ENCODE measurements at regions not wholly inside any gene's neighbourhood (a gene's known extent, or its start where the extent isn't known, plus 50 kb on each side); places are given as distances from the start of the nearest gene placed in this dataset.

DNA sequence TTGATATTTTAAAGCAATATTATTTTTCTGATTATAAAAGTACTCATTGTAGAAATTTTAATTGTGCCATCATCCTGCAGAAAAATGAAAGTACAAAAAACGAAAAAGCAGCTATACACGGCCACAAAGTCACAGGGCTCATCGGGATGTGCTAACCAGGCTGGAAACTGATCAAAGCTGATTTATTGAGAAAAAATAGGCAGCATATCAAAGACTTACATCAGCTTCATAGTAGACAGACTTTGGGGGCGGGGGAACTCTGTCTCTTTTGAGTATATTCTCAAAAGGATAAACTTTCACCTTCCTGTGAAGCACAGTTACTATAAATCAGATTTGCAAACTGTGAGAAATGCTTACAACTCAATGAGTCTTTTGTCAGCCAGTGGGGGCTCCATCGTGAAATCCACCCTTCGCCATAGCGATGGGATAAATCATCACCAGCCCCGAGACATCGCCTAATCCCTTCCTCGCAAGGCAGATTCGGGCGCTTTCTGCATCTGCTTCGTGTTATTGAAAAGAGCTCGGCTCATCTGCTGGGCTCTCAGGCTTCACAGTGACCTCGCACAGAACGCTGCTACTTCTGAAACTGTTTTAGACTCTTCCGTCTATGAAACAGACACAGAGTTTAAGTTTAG is 69.2 kb upstream of the ERG start:
- Histone ChIP-seq H3K27me3 (replicated peaks in 1 of 2; ENCODE audit: control insufficient read depth in 2 of 2, insufficient read depth in 2 of 2, low read length in 1 of 2) (no peaks in the 10 kb centered on the region), H3K4me1 (ENCODE audit: control insufficient read depth, insufficient read depth, low read length) (no peaks in the 10 kb centered on the region), H3K36me3 (ENCODE audit: control insufficient read depth in 2 of 2, insufficient read depth in 2 of 2, low read length in 1 of 2) (no peaks in the 10 kb centered on the region; a peak in 1 of 4 replicates), H3K79me2 (ENCODE audit: control insufficient read depth, insufficient read depth, low read length) (no peaks in the 10 kb centered on the region), H3K27ac (ENCODE audit: control insufficient read depth, insufficient read depth) (no peak overlapping the region), H4K20me1 (ENCODE audit: control insufficient read depth, insufficient read depth) (no peaks in the 10 kb centered on the region), H3K4me2 (ENCODE audit: control insufficient read depth, insufficient read depth) (no peak overlapping the region), H3K4me3 (no peak overlapping the region), H3K9me3 (replicated peaks; ENCODE audit: control insufficient read depth, insufficient read depth, low read length) (no peaks in the 10 kb centered on the region), H2AFZ (ENCODE audit: control insufficient read depth, low read depth, low read length) (no peak overlapping the region), H3K9ac (ENCODE audit: control insufficient read depth, insufficient read depth, low read length) (no peak overlapping the region)
- RAD21 ChIA-PET (ENCODE audit: unreplicated experiment), result no interaction called here
- CTCF ChIA-PET, result no interaction called here
- SMC1A ChIA-PET (ENCODE audit: uncharacterized antibody, unreplicated experiment), result no interaction called here
- FAIRE-seq (no peak), DNase-seq (ENCODE audit: low read depth, low spot score) (no peak), ATAC-seq (no peak)
- WGBS (ENCODE audit: insufficient coverage, insufficient replicate concordance, low lambda C conversion rate, missing lambda C conversion rate), result 38% methylated on average over 17 of the region's 17 CpGs
- in situ Hi-C loops (cut with MboI) (no loop called here), intact Hi-C loops (cut with micrococcal nuclease; ENCODE audit: unreplicated experiment) (no loop called here)
- POLR2A ChIA-PET, result no interaction called here
- no peak for TF ChIP-seq HCFC1 (IDR thresholded peaks at IDR 0.05; ENCODE audit: low read length)
- TF ChIP-seq, protein P1, sequence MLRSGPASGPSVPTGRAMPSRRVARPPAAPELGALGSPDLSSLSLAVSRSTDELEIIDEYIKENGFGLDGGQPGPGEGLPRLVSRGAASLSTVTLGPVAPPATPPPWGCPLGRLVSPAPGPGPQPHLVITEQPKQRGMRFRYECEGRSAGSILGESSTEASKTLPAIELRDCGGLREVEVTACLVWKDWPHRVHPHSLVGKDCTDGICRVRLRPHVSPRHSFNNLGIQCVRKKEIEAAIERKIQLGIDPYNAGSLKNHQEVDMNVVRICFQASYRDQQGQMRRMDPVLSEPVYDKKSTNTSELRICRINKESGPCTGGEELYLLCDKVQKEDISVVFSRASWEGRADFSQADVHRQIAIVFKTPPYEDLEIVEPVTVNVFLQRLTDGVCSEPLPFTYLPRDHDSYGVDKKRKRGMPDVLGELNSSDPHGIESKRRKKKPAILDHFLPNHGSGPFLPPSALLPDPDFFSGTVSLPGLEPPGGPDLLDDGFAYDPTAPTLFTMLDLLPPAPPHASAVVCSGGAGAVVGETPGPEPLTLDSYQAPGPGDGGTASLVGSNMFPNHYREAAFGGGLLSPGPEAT (IDR thresholded peaks at IDR 0.05; ENCODE audit: low read depth), result no peak
- TF ChIP-seq BACH1 (IDR thresholded peaks at IDR 0.05; ENCODE audit: borderline replicate concordance), result no peak
- TF ChIP-seq SMARCA5 (IDR thresholded peaks at IDR 0.05), result no peak
- TF ChIP-seq ATF7 (IDR thresholded peaks at IDR 0.05; ENCODE audit: low read depth), result no peak
- TF ChIP-seq, protein P2, sequence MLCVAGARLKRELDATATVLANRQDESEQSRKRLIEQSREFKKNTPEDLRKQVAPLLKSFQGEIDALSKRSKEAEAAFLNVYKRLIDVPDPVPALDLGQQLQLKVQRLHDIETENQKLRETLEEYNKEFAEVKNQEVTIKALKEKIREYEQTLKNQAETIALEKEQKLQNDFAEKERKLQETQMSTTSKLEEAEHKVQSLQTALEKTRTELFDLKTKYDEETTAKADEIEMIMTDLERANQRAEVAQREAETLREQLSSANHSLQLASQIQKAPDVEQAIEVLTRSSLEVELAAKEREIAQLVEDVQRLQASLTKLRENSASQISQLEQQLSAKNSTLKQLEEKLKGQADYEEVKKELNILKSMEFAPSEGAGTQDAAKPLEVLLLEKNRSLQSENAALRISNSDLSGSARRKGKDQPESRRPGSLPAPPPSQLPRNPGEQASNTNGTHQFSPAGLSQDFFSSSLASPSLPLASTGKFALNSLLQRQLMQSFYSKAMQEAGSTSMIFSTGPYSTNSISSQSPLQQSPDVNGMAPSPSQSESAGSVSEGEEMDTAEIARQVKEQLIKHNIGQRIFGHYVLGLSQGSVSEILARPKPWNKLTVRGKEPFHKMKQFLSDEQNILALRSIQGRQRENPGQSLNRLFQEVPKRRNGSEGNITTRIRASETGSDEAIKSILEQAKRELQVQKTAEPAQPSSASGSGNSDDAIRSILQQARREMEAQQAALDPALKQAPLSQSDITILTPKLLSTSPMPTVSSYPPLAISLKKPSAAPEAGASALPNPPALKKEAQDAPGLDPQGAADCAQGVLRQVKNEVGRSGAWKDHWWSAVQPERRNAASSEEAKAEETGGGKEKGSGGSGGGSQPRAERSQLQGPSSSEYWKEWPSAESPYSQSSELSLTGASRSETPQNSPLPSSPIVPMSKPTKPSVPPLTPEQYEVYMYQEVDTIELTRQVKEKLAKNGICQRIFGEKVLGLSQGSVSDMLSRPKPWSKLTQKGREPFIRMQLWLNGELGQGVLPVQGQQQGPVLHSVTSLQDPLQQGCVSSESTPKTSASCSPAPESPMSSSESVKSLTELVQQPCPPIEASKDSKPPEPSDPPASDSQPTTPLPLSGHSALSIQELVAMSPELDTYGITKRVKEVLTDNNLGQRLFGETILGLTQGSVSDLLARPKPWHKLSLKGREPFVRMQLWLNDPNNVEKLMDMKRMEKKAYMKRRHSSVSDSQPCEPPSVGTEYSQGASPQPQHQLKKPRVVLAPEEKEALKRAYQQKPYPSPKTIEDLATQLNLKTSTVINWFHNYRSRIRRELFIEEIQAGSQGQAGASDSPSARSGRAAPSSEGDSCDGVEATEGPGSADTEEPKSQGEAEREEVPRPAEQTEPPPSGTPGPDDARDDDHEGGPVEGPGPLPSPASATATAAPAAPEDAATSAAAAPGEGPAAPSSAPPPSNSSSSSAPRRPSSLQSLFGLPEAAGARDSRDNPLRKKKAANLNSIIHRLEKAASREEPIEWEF (IDR thresholded peaks at IDR 0.05; ENCODE audit: insufficient replicate concordance, low read depth, low read length), result no peak
- TF ChIP-seq, protein P3, sequence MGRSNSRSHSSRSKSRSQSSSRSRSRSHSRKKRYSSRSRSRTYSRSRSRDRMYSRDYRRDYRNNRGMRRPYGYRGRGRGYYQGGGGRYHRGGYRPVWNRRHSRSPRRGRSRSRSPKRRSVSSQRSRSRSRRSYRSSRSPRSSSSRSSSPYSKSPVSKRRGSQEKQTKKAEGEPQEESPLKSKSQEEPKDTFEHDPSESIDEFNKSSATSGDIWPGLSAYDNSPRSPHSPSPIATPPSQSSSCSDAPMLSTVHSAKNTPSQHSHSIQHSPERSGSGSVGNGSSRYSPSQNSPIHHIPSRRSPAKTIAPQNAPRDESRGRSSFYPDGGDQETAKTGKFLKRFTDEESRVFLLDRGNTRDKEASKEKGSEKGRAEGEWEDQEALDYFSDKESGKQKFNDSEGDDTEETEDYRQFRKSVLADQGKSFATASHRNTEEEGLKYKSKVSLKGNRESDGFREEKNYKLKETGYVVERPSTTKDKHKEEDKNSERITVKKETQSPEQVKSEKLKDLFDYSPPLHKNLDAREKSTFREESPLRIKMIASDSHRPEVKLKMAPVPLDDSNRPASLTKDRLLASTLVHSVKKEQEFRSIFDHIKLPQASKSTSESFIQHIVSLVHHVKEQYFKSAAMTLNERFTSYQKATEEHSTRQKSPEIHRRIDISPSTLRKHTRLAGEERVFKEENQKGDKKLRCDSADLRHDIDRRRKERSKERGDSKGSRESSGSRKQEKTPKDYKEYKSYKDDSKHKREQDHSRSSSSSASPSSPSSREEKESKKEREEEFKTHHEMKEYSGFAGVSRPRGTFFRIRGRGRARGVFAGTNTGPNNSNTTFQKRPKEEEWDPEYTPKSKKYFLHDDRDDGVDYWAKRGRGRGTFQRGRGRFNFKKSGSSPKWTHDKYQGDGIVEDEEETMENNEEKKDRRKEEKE (IDR thresholded peaks at IDR 0.05), result no peak
- TF ChIP-seq DPF2 (IDR thresholded peaks at IDR 0.05), result no peak
- no peak for TF ChIP-seq JUNB (IDR thresholded peaks at IDR 0.05)
- TF ChIP-seq MYB (IDR thresholded peaks at IDR 0.05; ENCODE audit: borderline replicate concordance, low read depth, low read length), result no peak
- TF ChIP-seq MEF2B (IDR thresholded peaks at IDR 0.05; ENCODE audit: partially characterized antibody, poor library complexity, severe bottlenecking), result no peak
- no peak for TF ChIP-seq MXI1 (IDR thresholded peaks at IDR 0.05; ENCODE audit: low read depth, low read length)
- no TSS peak for BruUV-seq (replicated peaks)
